Heart left ventricle (tissue), 13 donors: ENCODE measurements at regions not wholly inside any gene's neighbourhood (a gene's known extent, or its start where the extent isn't known, plus 50 kb on each side); places are given as distances from the start of the nearest gene placed in this dataset.

Source experiments
- CTCF ChIP-seq, 12 donors: fragments of 200-600 bp; sonication (generic) in 4 of 12; IDR thresholded peaks; one replicate each; pipeline versions ENCODE4 v1.5.0 to v1.8.0; 2018 to 2022; ENCODE audit warnings: antibody characterized with exemption in 12 of 12, mild to moderate bottlenecking in 5 of 12
- POLR2A ChIP-seq, 2 donors: fragments of 450-650 bp; IDR thresholded peaks; one replicate each; pipeline ENCODE4 v1.6.1; 2017; ENCODE audit warnings: antibody characterized with exemption in 2 of 2, mild to moderate bottlenecking in 2 of 2, moderate library complexity in 2 of 2
- donor health status: ischemic (EF 13 %, LVEDD 7.1; RV severe dilation, severe dysfunction).
- donor health status: DM: no; HTN: yes; CAD: no.
- donor health status: DM: no; HTN: no; CAD: no.
- donor health status: ischemic (EF 25% LVEDD 6.9; RV normal size, moderate dysfunction).
- donor health status: ischemic (EF 25% LVEDD 5.7; RV mildly dilated, moderate dysfunction).
- donor health status: ischemic (EF 35%, LVEDD 5.7; RV mildly dilated, moderate dysfunction).
- donor health status: nonischemic (EF 11% LVEDD 7.7; RV severe dilation, severe dysfunction).
- donor health status: DM: yes; HTN: yes; CAD: no.
- donor health status: PGD.
- donor health status: ischemic (EF 29% LVEDD 5.4; RV normal size, mild dysfunction).
- donor health status: nonischemic (EF 23%, LVEDD 6.1; RV moderate dilation, normal function).

- no peak for TF ChIP-seq POLR2A (IDR thresholded peaks at IDR 0.05)
- no peak for TF ChIP-seq CTCF (IDR thresholded peaks at IDR 0.05)
These were observed 270.4 kb upstream of the FAR2 start for GRCh38 chr12:28878629-28879028.
